Erythroblast (primary cell): ENCODE measurements at regions not wholly inside any gene's neighbourhood (a gene's known extent, or its start where the extent isn't known, plus 50 kb on each side); places are given as distances from the start of the nearest gene placed in this dataset.

Experiments used
- DNase-seq, 2 experiments: peaks; one replicate each; lab custom pipeline; 2025; lab: John Stamatoyannopoulos, UW
- GATA1 ChIP-seq: IDR thresholded peaks from 2 replicates; pipeline ENCODE4 v1.6.1; 2011; ENCODE audit warnings: low read depth, mild to moderate bottlenecking, control low read depth, low read length, moderate library complexity
- POLR2A ChIP-seq: IDR thresholded peaks from 2 replicates; pipeline ENCODE4 v1.6.1; 2011; ENCODE audit warnings: mild to moderate bottlenecking, low read length

- TF ChIP-seq POLR2A (no peak), GATA1 (no peak)
- DNase-seq, result no peak
Measured at GRCh38 chr12:126506426-126507182, 1441.4 kb downstream of the AACS start.

- TF ChIP-seq GATA1, result no peak
- DNase-seq, result no peak
Measured at GRCh38 chr12:126507231-126507630, 1442.0 kb downstream of the AACS start.

DNA sequence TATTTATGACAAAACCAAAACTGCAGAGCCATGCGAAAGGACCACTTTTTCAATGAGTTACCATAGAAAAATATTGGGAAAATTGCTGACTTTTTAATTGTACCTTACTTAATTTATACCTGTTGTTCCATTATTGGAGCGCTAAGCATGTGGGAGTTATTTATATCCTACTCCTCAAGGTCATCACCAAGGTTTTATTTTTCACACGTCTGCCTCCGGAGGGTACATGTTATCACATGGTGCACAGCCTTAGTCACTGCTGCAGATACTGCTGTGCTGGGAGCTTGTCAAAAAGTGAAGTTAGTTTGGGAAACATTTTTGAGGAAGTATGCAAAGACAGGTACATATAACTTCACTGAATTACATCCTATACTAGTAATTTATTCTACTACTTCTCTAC is 1444.3 kb downstream of the AACS start:
- TF ChIP-seq POLR2A (no peak), GATA1 (no peak)
- no peak for DNase-seq

- DNase-seq, result no peak
- TF ChIP-seq GATA1 (no peak), POLR2A (no peak)
Measured at GRCh38 chr12:126510630-126511029, 1445.4 kb downstream of the AACS start.

DNA sequence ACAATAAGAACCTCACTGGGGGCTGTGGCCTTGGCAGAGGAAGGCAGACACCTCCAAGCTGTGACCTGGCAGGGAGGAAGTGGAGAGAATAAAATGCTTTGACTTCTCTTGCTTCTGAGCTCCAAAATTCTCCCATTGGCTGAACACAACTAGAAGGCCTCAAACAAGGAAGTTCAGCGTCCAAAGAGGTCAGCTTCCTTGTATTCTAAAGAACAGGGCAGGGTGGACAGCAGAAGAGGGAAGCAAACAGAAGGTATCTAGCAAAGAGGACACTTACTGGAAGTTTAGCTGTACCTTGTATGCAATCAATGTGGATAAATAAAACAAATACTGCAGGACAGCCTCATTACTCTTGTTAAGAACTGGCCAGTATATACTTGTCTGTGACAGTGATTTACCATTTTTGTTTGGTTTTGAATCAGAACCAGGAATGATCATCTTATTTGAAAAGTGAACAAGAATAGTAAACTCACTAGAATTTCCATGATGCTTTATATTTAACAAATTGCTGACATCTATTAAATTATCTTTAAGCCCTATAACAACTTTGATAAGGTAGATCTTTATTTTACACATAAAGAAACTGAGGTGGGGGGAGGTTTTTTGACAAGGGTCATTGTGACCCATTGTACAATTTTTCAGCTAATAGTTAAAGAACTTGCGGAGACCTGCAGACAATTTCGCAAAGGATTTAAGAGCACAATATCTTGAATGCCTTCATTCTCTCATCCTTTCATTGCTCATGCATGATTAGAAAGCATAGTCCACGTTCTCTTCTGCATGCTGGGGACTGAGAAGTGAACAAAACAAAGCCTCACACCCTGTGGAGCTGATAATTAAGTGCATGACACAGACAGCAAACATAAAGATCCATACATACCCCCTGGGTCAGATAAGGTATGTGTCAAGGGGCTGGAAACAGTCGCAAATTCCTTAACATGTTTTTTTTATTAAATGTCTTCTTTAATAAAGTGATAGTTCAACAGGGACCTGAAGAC is 1448.0 kb downstream of the AACS start:
- no peak for TF ChIP-seq POLR2A
- TF ChIP-seq GATA1, result no peak
- DNase-seq, result no peak

- TF ChIP-seq POLR2A (no peak), GATA1 (no peak)
- DNase-seq, result no peak
Measured at GRCh38 chr12:126518596-126519200, 1453.5 kb downstream of the AACS start.

- no peak for DNase-seq
- TF ChIP-seq POLR2A (no peak), GATA1 (no peak)
Measured at GRCh38 chr12:126519833-126520232, 1454.6 kb downstream of the AACS start.

GRCh38 chr12:126523891-126524290 is 1458.7 kb downstream of the AACS start:
- TF ChIP-seq GATA1, result no peak
- TF ChIP-seq POLR2A, result no peak
- no peak for DNase-seq

DNA sequence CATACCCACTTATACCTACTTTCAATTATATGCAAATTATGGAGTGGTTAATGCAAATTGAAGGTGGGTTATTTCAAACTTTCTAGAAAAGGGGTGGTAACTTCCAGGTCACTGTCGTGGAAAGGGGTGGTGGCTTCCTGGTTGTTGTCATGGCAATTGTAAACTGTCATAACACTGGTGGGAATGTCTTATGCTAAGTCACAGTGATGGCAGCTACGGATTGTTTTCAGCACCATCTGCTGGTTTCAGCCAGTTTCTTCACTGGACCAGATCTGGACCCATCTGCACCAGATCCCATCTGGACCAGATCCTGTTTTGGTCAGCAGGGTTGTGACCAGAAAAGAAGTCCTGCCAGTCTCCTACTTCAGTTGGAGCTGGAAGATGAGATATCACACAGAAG is 1469.3 kb downstream of the AACS start:
- TF ChIP-seq POLR2A, result no peak
- TF ChIP-seq GATA1, result no peak
- no peak for DNase-seq

GRCh38 chr12:126534942-126535341 is 1469.7 kb downstream of the AACS start:
- no peak for DNase-seq
- TF ChIP-seq GATA1 (no peak), POLR2A (no peak)

DNA sequence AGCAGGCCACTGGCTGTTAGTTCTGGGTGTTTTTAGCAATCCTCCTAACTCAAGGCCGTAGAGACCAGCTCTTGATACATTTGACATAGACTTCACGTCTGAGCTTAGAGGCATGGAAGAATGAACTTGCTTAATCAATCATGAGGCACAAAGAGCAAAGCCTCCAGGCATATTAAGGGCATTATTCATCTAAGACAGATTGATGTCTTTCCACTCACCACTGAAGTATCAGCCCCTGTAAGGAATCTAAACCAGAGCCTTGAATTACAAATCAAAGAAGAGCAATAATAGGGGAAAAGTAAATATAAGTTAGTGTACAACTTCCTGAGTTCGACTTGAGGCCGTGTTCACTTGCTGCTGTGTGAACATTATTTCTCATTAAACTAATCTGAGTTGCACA is 1470.7 kb downstream of the AACS start:
- TF ChIP-seq POLR2A (no peak), GATA1 (no peak)
- DNase-seq, result no peak

GRCh38 chr12:126537961-126538530 is 1472.8 kb downstream of the AACS start:
- no peak for TF ChIP-seq POLR2A
- no peak for TF ChIP-seq GATA1
- no peak for DNase-seq

DNA sequence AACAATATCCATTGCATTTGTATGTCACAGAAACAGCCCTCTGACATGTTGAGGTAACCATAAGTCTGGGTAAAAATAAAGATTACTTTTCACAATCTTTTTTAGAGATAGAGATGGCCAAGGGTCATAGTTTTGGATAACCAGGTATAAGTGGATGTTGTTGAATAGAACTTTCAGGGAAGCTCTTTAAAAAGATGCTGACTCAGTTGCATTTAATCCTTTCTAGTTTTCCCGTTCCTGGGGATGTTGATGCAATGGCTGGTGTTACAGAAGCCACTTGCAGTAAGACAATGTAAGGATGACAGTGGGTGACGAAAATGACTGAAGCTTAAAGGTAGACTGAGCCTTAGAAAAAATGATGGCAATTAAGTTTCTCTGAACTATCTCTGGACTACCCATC is 1473.7 kb downstream of the AACS start:
- TF ChIP-seq GATA1 (no peak), POLR2A (no peak)
- no peak for DNase-seq

DNA sequence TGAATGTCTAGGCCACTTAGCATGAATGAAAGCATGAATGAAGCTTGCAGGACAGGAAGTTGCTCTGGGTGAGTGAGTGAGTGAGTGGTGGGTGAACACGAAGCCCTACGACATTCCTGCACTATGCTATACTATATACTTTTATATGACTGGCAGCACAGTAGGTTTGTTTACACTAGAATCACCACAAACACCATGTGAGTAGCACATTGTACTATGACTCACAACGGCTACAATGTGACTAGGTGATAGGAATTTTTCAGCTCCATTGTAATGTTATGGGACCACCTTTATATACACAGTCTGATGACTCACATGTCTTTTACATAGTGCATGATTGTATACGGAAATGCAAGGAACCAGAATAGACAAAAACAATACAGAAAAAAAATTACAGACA is 1480.2 kb downstream of the AACS start:
- no peak for TF ChIP-seq POLR2A
- TF ChIP-seq GATA1, result no peak
- DNase-seq, result no peak

GRCh38 chr12:126547905-126548304 is 1482.7 kb downstream of the AACS start:
- no peak for DNase-seq
- TF ChIP-seq POLR2A (no peak), GATA1 (no peak)
